SKM-1 treated with dmso at 0.1 percent for 144 hours (cell line): ENCODE measurements at regions not wholly inside any gene's neighbourhood (a gene's known extent, or its start where the extent isn't known, plus 50 kb on each side); places are given as distances from the start of the nearest gene placed in this dataset.
"Not testable (repeated sequence)": the region's sequence is repeated elsewhere in the genome, so short reads cannot be mapped to it uniquely, and the experiment has no call there.

ENCODE experiments used
- DNase-seq: peaks from one replicate; lab custom pipeline; 2025; ENCODE audit not compliant: unreplicated experiment; lab: John Stamatoyannopoulos, UW

GRCh38 chr13:78876915-78877549 lies 218.1 kb upstream of the OBI1 start:
- DNase-seq: no peak

GRCh38 chr13:78875792-78876580 lies 217.0 kb upstream of the OBI1 start:
- DNase-seq: no peak

GRCh38 chr13:78868991-78869390 lies 210.0 kb upstream of the OBI1 start:
- no peak for DNase-seq

- no peak for DNase-seq
Measured at GRCh38 chr13:78867655-78868054, 208.7 kb upstream of the OBI1 start.

GRCh38 chr13:78866076-78866475 lies 207.1 kb upstream of the OBI1 start:
- not testable (repeated sequence) for DNase-seq

- no peak for DNase-seq
Measured at GRCh38 chr13:78862446-78862845, 203.5 kb upstream of the OBI1 start.

GRCh38 chr13:78852709-78853108 lies 193.8 kb upstream of the OBI1 start:
- no peak for DNase-seq

GRCh38 chr13:78845656-78846365 lies 186.9 kb upstream of the OBI1 start:
- DNase-seq: peak; percentile 11

- DNase-seq: no peak
Measured at GRCh38 chr13:78844106-78844505, 185.2 kb upstream of the OBI1 start.

GRCh38 chr13:78841358-78841963 lies 182.5 kb upstream of the OBI1 start:
- no peak for DNase-seq

- DNase-seq: no peak
Measured at GRCh38 chr13:78836238-78836784, 177.4 kb upstream of the OBI1 start.

- no peak for DNase-seq
Measured at GRCh38 chr13:78832461-78832860, 173.5 kb upstream of the OBI1 start.

GRCh38 chr13:78830508-78830907 lies 171.6 kb upstream of the OBI1 start:
- DNase-seq: no peak

GRCh38 chr13:78829821-78830220 lies 170.9 kb upstream of the OBI1 start:
- no peak for DNase-seq

- DNase-seq: no peak
Measured at GRCh38 chr13:78827471-78827870, 168.5 kb upstream of the OBI1 start.

GRCh38 chr13:78826936-78827335 lies 168.0 kb upstream of the OBI1 start:
- no peak for DNase-seq

- DNase-seq: no peak
Measured at GRCh38 chr13:78826312-78826711, 167.4 kb upstream of the OBI1 start.

GRCh38 chr13:78820541-78820940 lies 161.6 kb upstream of the OBI1 start:
- no peak for DNase-seq

GRCh38 chr13:78816592-78816991 lies 157.6 kb upstream of the OBI1 start:
- no peak for DNase-seq

GRCh38 chr13:78816154-78816553 lies 157.2 kb upstream of the OBI1 start:
- no peak for DNase-seq

GRCh38 chr13:78806457-78806856 lies 147.5 kb upstream of the OBI1 start:
- no peak for DNase-seq
